OCI-LY1 (cell line): ENCODE measurements at regions not wholly inside any gene's neighbourhood (a gene's known extent, or its start where the extent isn't known, plus 50 kb on each side); places are given as distances from the start of the nearest gene placed in this dataset.

ENCODE experiments used
- H2AFZ ChIP-seq: fragments of 200-600 bp; sonication (generic), shearing (Covaris generic); 2 replicates; pipeline ENCODE4 v1.6.0; 2014; ENCODE audit warnings: antibody characterized with exemption, mild to moderate bottlenecking, low read length
- H3F3A ChIP-seq: fragments of 200-600 bp; sonication (generic), shearing (Covaris generic); 2 replicates; pipeline ENCODE4 v1.6.0; 2014; ENCODE audit warnings: mild to moderate bottlenecking, antibody characterized with exemption, low read length, moderate library complexity; ENCODE audit not compliant: insufficient read depth
- H3K27ac ChIP-seq: fragments of 200-600 bp; sonication (generic); 2 replicates; pipeline ENCODE4 v1.5.1; 2014; ENCODE audit warnings: low read length, mixed run types, mild to moderate bottlenecking, low read depth; ENCODE audit not compliant: poor library complexity, severe bottlenecking
- H3K27me3 ChIP-seq: fragments of 200-600 bp; sonication (generic); 2 replicates; pipeline ENCODE4 v1.6.0; 2014; ENCODE audit warnings: antibody characterized with exemption, mild to moderate bottlenecking, low read length, moderate library complexity; ENCODE audit not compliant: insufficient read depth
- H3K36me3 ChIP-seq: fragments of 200-600 bp; sonication (generic); 2 replicates; pipeline ENCODE4 v1.6.1; 2014; ENCODE audit warnings: mild to moderate bottlenecking, antibody characterized with exemption, low read length, moderate library complexity, mixed read lengths; ENCODE audit not compliant: insufficient read depth
- H3K4me1 ChIP-seq: fragments of 200-600 bp; sonication (generic); 2 replicates; pipeline ENCODE4 v1.5.1; 2014; ENCODE audit warnings: mild to moderate bottlenecking, low read length, moderate library complexity; ENCODE audit not compliant: insufficient read depth, severe bottlenecking
- H3K4me2 ChIP-seq: fragments of 200-600 bp; sonication (generic), shearing (Covaris generic); 2 replicates; pipeline ENCODE4 v1.6.1; 2014; ENCODE audit warnings: low read length
- H3K4me3 ChIP-seq: fragments of 200-600 bp; sonication (generic); 2 replicates; pipeline ENCODE4 v1.5.1; 2014; ENCODE audit warnings: low read length, low read depth, mild to moderate bottlenecking, mixed read lengths; ENCODE audit not compliant: poor library complexity, severe bottlenecking
- H3K79me2 ChIP-seq: fragments of 200-600 bp; shearing (Covaris generic); 2 replicates; pipeline ENCODE4 v1.6.1; 2016; ENCODE audit warnings: mixed run types, low read length, mixed read lengths; ENCODE audit not compliant: insufficient read depth
- H3K9ac ChIP-seq: fragments of 200-600 bp; sonication (generic), shearing (Covaris generic); 2 replicates; pipeline ENCODE4 v1.6.1; 2014; ENCODE audit warnings: mild to moderate bottlenecking, low read length, mixed read lengths
- H3K9me2 ChIP-seq: fragments of 200-600 bp; sonication (generic), shearing (Covaris generic); 2 replicates; pipeline ENCODE4 v1.6.1; 2014; ENCODE audit warnings: low read depth, mild to moderate bottlenecking, low read length, mixed read lengths
- H3K9me3 ChIP-seq: fragments of 200-600 bp; shearing (Covaris generic); 2 replicates; pipeline ENCODE4 v1.6.1; 2014; ENCODE audit warnings: low read length, mixed read lengths
- H4K20me1 ChIP-seq: fragments of 200-600 bp; sonication (generic), shearing (Covaris generic); 2 replicates; pipeline ENCODE4 v1.6.0; 2016; ENCODE audit warnings: mild to moderate bottlenecking, low read length; ENCODE audit not compliant: insufficient read depth
- CTCF ChIP-seq: fragments of 200-600 bp; sonication (generic), shearing (Covaris generic); IDR thresholded peaks from 2 replicates; pipeline ENCODE4 v1.5.1; 2017; ENCODE audit warnings: mild to moderate bottlenecking, antibody characterized with exemption, low read length, moderate library complexity, mixed read lengths
- EZH2 ChIP-seq: fragments of 200-600 bp; sonication (generic), shearing (Covaris generic); IDR thresholded peaks from 2 replicates; pipeline ENCODE4 v1.8.0; 2017; ENCODE audit warnings: borderline replicate concordance, mixed run types, mild to moderate bottlenecking, antibody characterized with exemption, low read length, moderate library complexity, mixed read lengths

GRCh38 chr6:111959766-111960165 is 86.5 kb upstream of the FYN start:
- no peak for TF ChIP-seq EZH2
- no peak for TF ChIP-seq CTCF
- H3K4me2 ChIP-seq: no peak overlapping the region
- no peaks in the 10 kb centered on the region for H3K79me2 ChIP-seq
- H4K20me1 ChIP-seq: no peaks in the 10 kb centered on the region
- no peak overlapping the region for H3K27ac ChIP-seq
- H3F3A ChIP-seq: no peaks in the 10 kb centered on the region
- no peaks in the 10 kb centered on the region for H3K36me3 ChIP-seq
- H3K4me3 ChIP-seq: no peak overlapping the region
- H3K4me1 ChIP-seq: no peaks in the 10 kb centered on the region
- no peak overlapping the region for H3K9ac ChIP-seq
- no peaks in the 10 kb centered on the region for H3K9me2 ChIP-seq
- no peaks in the 10 kb centered on the region for H3K27me3 ChIP-seq
- H2AFZ ChIP-seq: no peak overlapping the region
- H3K9me3 ChIP-seq: no peaks in the 10 kb centered on the region

- H3F3A ChIP-seq: no peaks in the 10 kb centered on the region
- no peak overlapping the region for H3K4me3 ChIP-seq
- no peaks in the 10 kb centered on the region for H3K9me3 ChIP-seq
- no peak overlapping the region for H3K27ac ChIP-seq
- H3K4me1 ChIP-seq: no peaks in the 10 kb centered on the region
- no peaks in the 10 kb centered on the region; the same call in 1 of the 2 replicates for H3K27me3 ChIP-seq
- H2AFZ ChIP-seq: no peak overlapping the region
- no peaks in the 10 kb centered on the region for H4K20me1 ChIP-seq
- no peak overlapping the region for H3K4me2 ChIP-seq
- no peaks in the 10 kb centered on the region for H3K36me3 ChIP-seq
- H3K9me2 ChIP-seq: no peaks in the 10 kb centered on the region
- no peak overlapping the region for H3K9ac ChIP-seq
- TF ChIP-seq EZH2 (no peak), CTCF (no peak)
- H3K79me2 ChIP-seq: no peaks in the 10 kb centered on the region
These were observed 86.8 kb upstream of the CCN6 start for GRCh38 chr6:111967131-111967530.

GRCh38 chr6:111970426-111970825 is 83.5 kb upstream of the CCN6 start:
- Histone ChIP-seq H3K27ac (no peak overlapping the region), H3K9ac (no peak overlapping the region), H3K4me2 (no peak overlapping the region), H3K36me3 (no peaks in the 10 kb centered on the region), H4K20me1 (no peaks in the 10 kb centered on the region), H3K9me2 (no peaks in the 10 kb centered on the region), H3K4me3 (no peak overlapping the region), H3K27me3 (no peaks in the 10 kb centered on the region; the same call in 1 of the 2 replicates), H3K79me2 (no peaks in the 10 kb centered on the region), H3K9me3 (no peaks in the 10 kb centered on the region), H3F3A (no peaks in the 10 kb centered on the region), H2AFZ (no peak overlapping the region), H3K4me1 (no peaks in the 10 kb centered on the region)
- TF ChIP-seq CTCF: no peak
- TF ChIP-seq EZH2: no peak
